Common myeloid progenitor, CD34-positive (primary cell): ENCODE measurements at regions not wholly inside any gene's neighbourhood (a gene's known extent, or its start where the extent isn't known, plus 50 kb on each side); places are given as distances from the start of the nearest gene placed in this dataset.

Experiments
- CTCF ChIA-PET: fragments of 350-600 bp; sonication (Branson Sonifier 250); formaldehyde crosslinking; loops from one replicate; lab custom pipeline; 2021; ENCODE audit warnings: antibody characterized with exemption; lab: Charles Lee
- POLR2A ChIA-PET: fragments of 350-600 bp; sonication (Branson Sonifier 250); formaldehyde crosslinking; loops from one replicate; lab custom pipeline; 2021; ENCODE audit warnings: antibody characterized with exemption; lab: Charles Lee
- DNase-seq, 3 donors: peaks; one replicate each; pipeline versions ENCODE4 v3.0.0 to v3.0.0-alpha.2; 2013
- H3K27ac ChIP-seq, 2 experiments: 1 replicate in 1 of 2; 2 replicates in 1 of 2; pipeline ENCODE4 v1.7.0; 2013; ENCODE audit warnings: inconsistent platforms in 2 of 2, low read length in 2 of 2, mild to moderate bottlenecking in 2 of 2, low read depth in 1 of 2, moderate library complexity in 1 of 2; ENCODE audit not compliant: severe bottlenecking in 2 of 2, insufficient read depth in 1 of 2, poor library complexity in 1 of 2
- H3K27me3 ChIP-seq, 5 experiments: replicated peaks in 2 of 5; 1 replicate in 3 of 5; 2 replicates in 2 of 5; pipeline versions ENCODE4 v1.6.1 to v1.7.0; 2013; ENCODE audit warnings: low read length in 4 of 5, mild to moderate bottlenecking in 2 of 5, moderate library complexity in 2 of 5, inconsistent platforms in 1 of 5; ENCODE audit not compliant: insufficient read depth in 5 of 5, control insufficient read depth in 4 of 5
- H3K36me3 ChIP-seq, 4 experiments: 1 replicate in 2 of 4; 2 replicates in 2 of 4; pipeline versions ENCODE4 v1.6.1 to v1.7.0; 2013; ENCODE audit warnings: low read length in 3 of 4, control low read depth in 1 of 4, mild to moderate bottlenecking in 1 of 4; ENCODE audit not compliant: control insufficient read depth in 4 of 4, insufficient read depth in 4 of 4
- H3K4me1 ChIP-seq, 4 experiments: 1 replicate in 3 of 4; 2 replicates in 1 of 4; pipeline versions ENCODE4 v1.6.1 to v1.7.1; 2013; ENCODE audit warnings: low read length in 3 of 4, mild to moderate bottlenecking in 3 of 4, control low read depth in 1 of 4, inconsistent platforms in 1 of 4, moderate library complexity in 1 of 4; ENCODE audit not compliant: control insufficient read depth in 4 of 4, insufficient read depth in 4 of 4; ENCODE audit errors: control extremely low read depth in 1 of 4
- H3K4me3 ChIP-seq, 7 experiments: 1 replicate in 4 of 7; 2 replicates in 3 of 7; pipeline versions ENCODE4 v1.5.1 to v1.7.0; 2013; ENCODE audit warnings: mild to moderate bottlenecking in 7 of 7, low read length in 6 of 7, moderate library complexity in 6 of 7, inconsistent platforms in 2 of 7, low read depth in 2 of 7, control low read depth in 1 of 7; ENCODE audit not compliant: insufficient read depth in 4 of 7, control insufficient read depth in 1 of 7; ENCODE audit errors: extremely low read depth in 1 of 7
- H3K9me3 ChIP-seq, 5 experiments: 1 replicate in 4 of 5; 2 replicates in 1 of 5; pipeline versions ENCODE4 v1.6.1 to v1.7.1; 2013; ENCODE audit warnings: low read length in 4 of 5, mild to moderate bottlenecking in 2 of 5, inconsistent platforms in 1 of 5, low read depth in 1 of 5, moderate library complexity in 1 of 5; ENCODE audit not compliant: control insufficient read depth in 4 of 5, insufficient read depth in 2 of 5; ENCODE audit errors: control extremely low read depth in 1 of 5
- WGBS: methylation state at CpG from one replicate; pipeline ENCODE4 v1.1.5; 2013; ENCODE audit not compliant: insufficient coverage; 5-methylcytosine and 5-hydroxymethylcytosine counted together

DNA sequence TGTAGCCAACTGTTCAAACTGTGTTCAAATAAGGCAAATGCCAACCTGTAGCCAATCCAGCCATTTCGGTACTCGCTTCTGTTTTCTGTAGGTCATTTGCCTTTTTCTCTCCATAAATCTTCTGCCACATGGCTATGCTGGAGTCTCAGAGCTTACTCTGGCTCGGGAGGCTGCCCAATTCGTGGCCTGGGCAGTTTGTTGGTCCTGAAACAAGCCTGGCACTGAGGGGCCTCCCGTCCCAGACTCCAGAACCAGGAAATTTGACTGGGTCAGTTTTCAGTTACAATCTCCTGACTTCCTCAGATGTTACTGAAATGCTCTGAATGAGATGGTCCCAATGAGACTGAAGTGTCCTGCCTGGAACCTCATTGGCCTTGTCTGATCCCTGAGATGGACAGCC lies 120.8 kb upstream of the NPAS2 start:
- 88% methylated on average over 5 of the region's 5 CpGs for WGBS
- DNase-seq = no peak
- CTCF ChIA-PET = no interaction called here
- POLR2A ChIA-PET = no interaction called here
- H3K27ac ChIP-seq = no peak overlapping the region
- H3K27me3 ChIP-seq = peaks cover 0 to 12% (median 0%) of the 10 kb centered on the region in 5 experiments
- no peaks in the 10 kb centered on the region for H3K36me3 ChIP-seq
- peaks cover 0 to 14% (median 0%) of the 10 kb centered on the region in 5 experiments for H3K9me3 ChIP-seq
- H3K4me1 ChIP-seq = no peaks in the 10 kb centered on the region
- H3K4me3 ChIP-seq = no peak overlapping the region

DNA sequence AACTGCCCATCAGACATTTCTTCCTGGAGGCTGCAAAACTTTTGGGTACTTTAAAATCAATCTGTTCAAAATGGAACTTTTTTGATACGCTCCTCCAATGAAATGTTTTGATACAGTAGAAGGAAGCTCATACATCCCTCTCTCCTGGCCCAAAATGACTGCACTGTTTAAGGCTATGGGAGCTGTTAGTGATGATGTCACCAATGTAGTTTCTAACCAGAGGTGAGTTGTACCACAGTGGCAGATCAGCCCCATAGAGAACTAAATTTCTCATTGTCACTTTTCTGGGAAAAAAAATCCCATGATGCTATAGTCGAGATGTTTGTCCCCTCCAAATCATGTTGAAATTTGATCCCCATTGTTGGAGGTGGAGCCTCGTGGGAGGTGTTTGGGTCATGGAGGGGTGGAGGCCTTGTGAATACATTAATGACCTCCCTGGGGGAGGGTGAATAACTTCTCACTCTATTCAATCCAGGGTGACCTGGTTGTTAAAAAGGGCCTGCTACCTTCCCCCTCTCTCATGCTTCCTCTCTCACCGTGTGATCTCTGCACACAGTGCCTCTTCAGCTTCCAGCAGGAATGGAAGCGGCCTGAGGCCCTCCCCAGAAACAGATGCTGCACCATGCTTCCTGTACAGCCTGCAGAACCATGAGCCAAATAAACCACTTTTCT lies 117.4 kb upstream of the NPAS2 start:
- no peaks in the 10 kb centered on the region for H3K4me1 ChIP-seq
- H3K4me3 ChIP-seq = no peak overlapping the region
- CTCF ChIA-PET = no interaction called here
- peaks cover 0 to 12% (median 0%) of the 10 kb centered on the region in 5 experiments for H3K27me3 ChIP-seq
- POLR2A ChIA-PET = no interaction called here
- no peak for DNase-seq
- no peaks in the 10 kb centered on the region for H3K36me3 ChIP-seq
- 69% methylated on average over 2 of the region's 5 CpGs for WGBS
- no peak overlapping the region for H3K27ac ChIP-seq
- peaks cover 0 to 5% (median 0%) of the 10 kb centered on the region in 5 experiments for H3K9me3 ChIP-seq

DNA sequence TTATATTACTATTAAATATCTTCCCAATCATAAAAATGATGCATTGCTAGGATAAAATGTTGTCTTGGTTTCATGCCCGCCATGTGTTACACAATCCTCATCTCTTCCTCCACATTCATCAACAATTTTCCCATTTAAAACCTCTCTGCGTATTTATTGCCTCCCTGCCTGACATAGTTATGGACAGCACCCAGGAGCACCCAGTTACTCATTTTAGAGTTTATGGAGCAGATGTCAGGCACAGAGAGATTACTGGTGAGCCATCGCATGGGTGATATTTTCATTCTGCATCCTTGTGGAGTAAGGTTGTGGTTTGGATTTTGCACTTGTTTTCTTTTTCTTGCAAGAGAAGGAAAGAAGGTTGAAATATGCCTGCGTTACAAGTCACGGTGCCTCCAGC lies 116.7 kb upstream of the NPAS2 start:
- Histone ChIP-seq H3K4me3 (no peak overlapping the region), H3K36me3 (no peaks in the 10 kb centered on the region), H3K9me3 (peaks cover 0 to 5% (median 0%) of the 10 kb centered on the region in 5 experiments), H3K27me3 (peaks cover 0 to 12% (median 0%) of the 10 kb centered on the region in 5 experiments), H3K4me1 (no peaks in the 10 kb centered on the region), H3K27ac (no peak overlapping the region)
- 95% methylated on average over 2 of the region's 5 CpGs for WGBS
- ChIA-PET CTCF (no interaction called here), POLR2A (no interaction called here)
- no peak for DNase-seq

DNA sequence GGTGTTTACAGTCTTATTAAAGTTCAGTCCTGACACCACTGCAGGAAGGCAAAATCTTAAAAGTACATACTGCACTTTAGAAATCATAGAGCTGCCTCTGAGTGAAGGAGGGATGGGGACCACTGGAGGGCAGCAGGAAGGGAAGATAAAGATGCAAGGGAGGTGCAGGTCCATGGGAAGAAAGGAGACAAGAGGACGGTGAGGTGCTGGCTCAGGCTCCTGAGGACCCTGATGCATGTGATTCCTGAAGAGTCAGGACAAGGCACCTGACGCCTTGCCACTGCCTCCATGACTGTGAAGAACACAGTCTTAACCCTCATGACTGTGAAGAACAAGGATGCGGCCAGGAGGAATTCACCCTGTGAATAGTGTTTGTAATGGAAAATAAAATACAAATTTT lies 116.2 kb upstream of the NPAS2 start:
- no peak overlapping the region for H3K4me3 ChIP-seq
- CTCF ChIA-PET = no interaction called here
- peaks cover 0 to 5% (median 0%) of the 10 kb centered on the region in 5 experiments for H3K9me3 ChIP-seq
- peaks cover 0 to 12% (median 0%) of the 10 kb centered on the region in 5 experiments for H3K27me3 ChIP-seq
- DNase-seq = no peak
- no peaks in the 10 kb centered on the region for H3K36me3 ChIP-seq
- POLR2A ChIA-PET = no interaction called here
- H3K4me1 ChIP-seq = no peaks in the 10 kb centered on the region
- H3K27ac ChIP-seq = no peak overlapping the region
- WGBS = 86% methylated on average over 1 of the region's 3 CpGs

DNA sequence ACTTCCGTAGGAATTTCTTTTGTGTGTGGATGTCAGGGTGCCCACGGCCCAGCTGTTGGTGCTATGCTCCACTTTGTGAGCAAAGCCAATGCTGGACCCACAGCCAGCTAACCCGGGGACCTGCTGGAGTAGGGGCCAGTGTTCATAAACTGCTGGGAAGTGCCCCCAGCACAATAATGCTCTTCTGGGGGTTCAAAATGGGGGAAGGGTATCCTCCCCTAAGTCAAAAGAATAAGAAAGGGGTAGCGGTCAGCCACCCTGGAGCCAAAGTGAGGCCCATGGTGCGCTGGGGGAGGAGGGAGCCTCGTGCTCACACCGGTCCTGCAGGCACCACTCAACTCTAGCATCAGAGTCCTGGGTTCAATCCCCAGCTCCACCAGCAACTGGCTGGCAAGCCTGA lies 115.8 kb upstream of the NPAS2 start:
- H3K4me1 ChIP-seq = no peaks in the 10 kb centered on the region
- H3K9me3 ChIP-seq = peaks cover 0 to 4% (median 0%) of the 10 kb centered on the region in 5 experiments
- POLR2A ChIA-PET = no interaction called here
- H3K36me3 ChIP-seq = no peaks in the 10 kb centered on the region
- CTCF ChIA-PET = no interaction called here
- no peak overlapping the region for H3K27ac ChIP-seq
- no peak for DNase-seq
- H3K4me3 ChIP-seq = no peak overlapping the region
- 90% methylated on average over 5 of the region's 7 CpGs for WGBS
- peaks cover 0 to 12% (median 0%) of the 10 kb centered on the region in 5 experiments for H3K27me3 ChIP-seq

DNA sequence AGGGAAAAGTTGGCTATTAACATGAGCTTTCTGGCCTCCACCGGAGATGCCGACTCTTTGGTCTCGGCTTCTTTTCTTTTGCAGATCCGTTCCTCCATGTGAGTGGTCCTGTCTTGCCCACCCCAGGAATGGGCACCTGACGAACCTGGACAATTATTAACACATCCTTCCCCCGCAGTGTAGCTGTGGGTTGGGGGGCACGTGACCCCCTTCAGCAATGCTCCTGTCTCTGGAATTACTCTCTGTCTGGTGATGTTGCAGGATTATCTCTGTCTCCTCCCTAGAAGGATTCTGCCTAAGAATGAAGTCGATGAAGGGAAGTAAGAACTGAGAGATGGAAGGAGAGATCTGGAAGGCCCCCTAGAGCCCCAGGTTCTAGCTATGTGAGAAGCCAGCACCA lies 115.2 kb upstream of the NPAS2 start:
- POLR2A ChIA-PET = no interaction called here
- DNase-seq = no peak
- CTCF ChIA-PET = no interaction called here
- no peaks in the 10 kb centered on the region for H3K4me1 ChIP-seq
- H3K27ac ChIP-seq = no peak overlapping the region
- no peaks in the 10 kb centered on the region for H3K36me3 ChIP-seq
- WGBS = 98% methylated on average over 6 of the region's 8 CpGs
- H3K9me3 ChIP-seq = peaks cover 0 to 4% (median 0%) of the 10 kb centered on the region in 5 experiments
- H3K4me3 ChIP-seq = no peak overlapping the region
- H3K27me3 ChIP-seq = peaks cover 0 to 12% (median 0%) of the 10 kb centered on the region in 5 experiments

DNA sequence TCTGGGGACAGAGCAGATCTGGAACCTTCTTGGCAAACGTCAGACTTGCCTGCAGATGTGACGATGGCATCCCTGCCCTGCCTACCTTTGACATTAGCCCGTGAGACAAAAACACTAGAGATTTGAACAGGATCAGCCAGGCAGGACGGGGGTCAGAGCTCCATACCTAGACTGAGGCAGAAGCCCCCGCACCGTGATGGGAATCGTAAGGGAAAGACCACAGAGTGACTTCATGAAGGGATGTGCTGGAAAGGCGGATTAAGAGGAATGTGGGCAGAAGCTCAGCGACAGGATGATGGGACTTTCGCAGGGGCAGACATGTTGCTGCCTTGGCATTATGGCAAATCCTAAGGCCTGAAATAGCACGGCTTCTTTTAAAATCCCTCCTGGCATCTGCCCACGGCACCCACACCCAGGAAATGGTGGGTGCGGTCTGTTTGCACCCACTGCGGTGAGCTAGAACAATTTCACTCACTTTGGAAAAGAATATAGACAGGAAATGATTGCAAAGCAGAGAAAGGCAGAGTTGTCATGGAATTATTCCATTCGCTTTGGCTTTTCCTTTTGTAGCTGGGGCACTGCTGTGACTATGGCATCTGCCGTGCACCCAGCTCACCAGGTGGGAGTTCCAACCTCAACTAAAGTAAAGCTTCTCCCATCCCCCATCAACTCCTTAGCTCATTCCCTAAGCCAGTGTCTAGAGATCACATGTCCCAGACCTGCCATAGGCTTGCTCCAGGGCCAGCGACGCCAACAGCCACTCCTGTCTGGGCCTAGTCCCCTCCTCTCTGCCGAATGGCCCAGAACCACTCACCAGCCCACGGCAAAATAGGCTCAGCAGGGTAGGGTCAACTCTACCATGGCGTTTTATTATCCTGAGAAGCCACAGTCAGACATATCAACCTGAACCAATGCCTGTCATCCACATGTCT lies 112.7 kb upstream of the NPAS2 start:
- CTCF ChIA-PET = no interaction called here
- no peak overlapping the region for H3K4me3 ChIP-seq
- H3K4me1 ChIP-seq = no peaks in the 10 kb centered on the region
- no peak overlapping the region for H3K27ac ChIP-seq
- H3K9me3 ChIP-seq = no peaks in the 10 kb centered on the region
- 93% methylated on average over 18 of the region's 21 CpGs for WGBS
- DNase-seq = no peak
- POLR2A ChIA-PET = no interaction called here
- H3K36me3 ChIP-seq = no peaks in the 10 kb centered on the region
- peaks cover 0 to 3% (median 0%) of the 10 kb centered on the region in 5 experiments for H3K27me3 ChIP-seq
